Central memory CD4-positive, alpha-beta T cell (primary cell): ENCODE measurements at regions not wholly inside any gene's neighbourhood (a gene's known extent, or its start where the extent isn't known, plus 50 kb on each side); places are given as distances from the start of the nearest gene placed in this dataset.
"Not testable (repeated sequence)": the region's sequence is repeated elsewhere in the genome, so short reads cannot be mapped to it uniquely, and the experiment has no call there.

ENCODE experiments used
- DNase-seq: peaks from one replicate; pipeline ENCODE4 v3.0.0; 2022

- not testable (repeated sequence) for DNase-seq
These were observed 96.2 kb downstream of the BDH1 start for GRCh38 chr3:197459571-197459970.

DNA sequence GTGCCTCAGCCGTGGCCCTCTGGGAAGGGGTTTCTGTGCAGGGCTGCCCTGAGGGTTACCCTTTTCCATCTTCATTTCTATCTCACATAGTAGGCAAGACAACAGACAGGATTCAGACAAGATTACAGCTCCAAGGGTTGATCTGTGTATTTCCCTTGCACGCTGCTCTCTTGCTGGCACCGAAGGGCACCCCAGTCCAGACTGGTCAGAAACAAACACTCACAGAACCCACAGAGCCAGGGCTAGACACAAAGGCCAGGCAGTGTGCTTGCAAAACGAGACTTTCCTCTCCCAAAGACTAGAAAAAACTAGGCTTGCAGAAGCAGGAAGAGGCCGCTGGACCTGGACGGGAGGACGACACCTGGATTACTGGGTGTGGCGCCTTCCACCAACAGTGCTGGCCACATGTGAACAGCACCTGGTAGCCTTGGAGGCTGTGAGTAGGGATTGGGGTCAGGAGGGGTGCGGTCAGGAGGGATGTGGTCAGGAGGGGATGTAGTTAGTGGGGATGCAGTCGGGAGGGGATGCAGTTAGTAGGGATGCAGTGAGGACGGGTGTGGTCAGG lies 96.8 kb downstream of the BDH1 start:
- DNase-seq = no peak

GRCh38 chr3:197458179-197458707 lies 97.5 kb downstream of the BDH1 start:
- no peak for DNase-seq

GRCh38 chr3:197456261-197457091 lies 99.3 kb downstream of the BDH1 start:
- peak; percentile 18 for DNase-seq

DNA sequence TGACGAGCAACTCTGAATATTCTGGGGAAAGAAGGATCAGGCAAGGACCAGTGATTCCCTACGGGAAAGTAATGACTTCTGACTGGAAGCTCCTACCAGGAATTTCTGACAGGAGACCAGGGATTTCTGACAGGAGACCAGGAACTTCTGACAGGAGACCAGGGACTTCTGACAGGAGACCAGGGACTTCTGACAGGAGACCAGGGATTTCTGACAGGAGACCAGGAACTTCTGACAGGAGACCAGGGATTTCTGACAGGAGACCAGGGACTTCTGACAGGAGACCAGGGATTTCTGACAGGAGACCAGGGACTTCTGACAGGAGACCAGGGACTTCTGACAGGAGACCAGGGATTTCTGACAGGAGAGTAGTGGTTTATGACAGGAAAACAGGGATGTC lies 100.9 kb downstream of the BDH1 start:
- DNase-seq = not testable (repeated sequence)

GRCh38 chr3:197454014-197454413 lies 101.8 kb downstream of the BDH1 start:
- no peak for DNase-seq

DNA sequence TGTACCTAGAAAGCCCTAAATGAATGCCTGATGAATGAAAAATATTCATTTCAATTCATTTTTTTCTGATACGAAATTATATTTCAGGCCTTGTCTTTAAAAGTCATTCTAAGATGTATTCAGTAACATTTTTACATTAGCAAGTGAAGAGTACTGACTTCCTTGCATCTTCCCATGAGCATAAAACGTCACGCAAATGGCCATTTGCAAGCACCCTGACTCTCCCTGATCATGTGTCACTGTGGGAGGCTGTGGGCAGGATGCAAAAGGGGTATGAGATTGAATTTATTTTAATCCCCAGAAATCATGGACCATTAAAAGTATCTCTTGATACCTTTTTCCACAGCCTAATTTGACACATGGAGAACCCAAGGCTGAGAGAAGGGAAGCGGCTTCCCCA lies 105.0 kb downstream of the BDH1 start:
- DNase-seq = no peak

GRCh38 chr3:197450308-197450707 lies 105.5 kb downstream of the BDH1 start:
- DNase-seq = no peak

DNA sequence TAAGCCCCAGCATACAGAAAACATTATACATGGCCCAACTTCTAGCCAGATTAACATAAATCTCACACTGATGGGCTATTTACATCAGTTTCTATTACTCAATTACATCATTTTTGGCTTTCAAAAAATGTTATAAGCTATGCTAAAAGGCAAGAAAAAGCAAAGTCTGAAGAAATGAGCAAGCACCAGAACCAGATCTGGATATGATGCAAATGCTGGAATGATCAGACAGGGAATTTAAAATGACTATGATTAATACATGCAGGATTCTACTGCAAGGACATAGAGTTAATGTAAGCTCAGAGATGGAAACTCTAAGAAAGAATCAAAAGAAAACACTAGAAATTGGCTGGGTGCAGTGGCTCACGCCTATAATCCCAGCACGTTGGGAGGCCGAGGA lies 106.6 kb downstream of the BDH1 start:
- DNase-seq = not testable (repeated sequence)

DNA sequence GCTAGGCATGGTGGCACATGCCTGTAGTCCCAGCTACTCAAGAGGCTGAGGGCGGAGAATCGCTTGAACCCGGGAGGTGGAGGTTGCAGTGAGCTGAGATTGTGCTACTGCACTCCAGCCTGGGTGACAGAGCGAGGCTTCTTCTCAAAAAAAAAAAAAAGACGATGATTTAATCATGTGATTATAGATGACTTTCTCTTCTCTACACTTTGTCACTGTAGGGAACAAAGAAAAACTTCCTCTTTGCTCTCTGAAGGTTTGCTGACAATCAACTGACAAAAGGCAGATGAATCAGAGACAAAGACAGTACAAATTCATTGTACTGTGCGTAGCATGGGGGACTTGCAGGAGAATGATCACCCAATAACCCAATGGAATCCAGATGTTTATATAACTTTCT lies 108.0 kb downstream of the BDH1 start:
- DNase-seq = not testable (repeated sequence)

GRCh38 chr3:197447057-197447456 lies 108.7 kb downstream of the BDH1 start:
- no peak for DNase-seq

GRCh38 chr3:197446700-197447056 lies 109.1 kb downstream of the BDH1 start:
- DNase-seq = no peak

GRCh38 chr3:197445896-197446699 lies 109.7 kb downstream of the BDH1 start:
- DNase-seq = no peak

- DNase-seq = no peak
These were observed 110.9 kb downstream of the BDH1 start for GRCh38 chr3:197444793-197445379.

- no peak for DNase-seq
These were observed 112.3 kb downstream of the BDH1 start for GRCh38 chr3:197443506-197443905.

- DNase-seq = no peak
These were observed 115.0 kb downstream of the BDH1 start for GRCh38 chr3:197440717-197441303.

GRCh38 chr3:197438906-197439305 lies 116.9 kb downstream of the BDH1 start:
- DNase-seq = no peak

- no peak for DNase-seq
These were observed 120.3 kb downstream of the BDH1 start for GRCh38 chr3:197435426-197435825.

DNA sequence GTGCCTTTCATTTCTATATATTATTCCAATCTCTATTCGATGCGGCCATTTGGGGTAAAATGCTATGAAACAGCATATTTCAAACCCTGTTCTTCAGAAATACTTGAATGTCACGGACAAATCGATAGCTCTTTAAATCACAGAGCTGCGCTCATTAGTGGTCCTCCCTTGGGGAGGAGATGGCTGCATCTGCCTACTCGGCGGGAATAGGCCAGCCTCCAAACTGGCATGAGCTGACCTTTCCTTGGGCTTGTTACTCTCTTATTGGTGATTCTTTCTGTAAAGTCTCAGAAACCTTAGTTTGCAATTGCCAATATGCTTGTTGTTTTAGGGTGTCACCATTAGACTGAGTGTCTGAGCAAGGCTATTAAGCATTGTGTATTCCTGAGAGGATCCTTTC lies 120.9 kb downstream of the BDH1 start:
- no peak for DNase-seq

DNA sequence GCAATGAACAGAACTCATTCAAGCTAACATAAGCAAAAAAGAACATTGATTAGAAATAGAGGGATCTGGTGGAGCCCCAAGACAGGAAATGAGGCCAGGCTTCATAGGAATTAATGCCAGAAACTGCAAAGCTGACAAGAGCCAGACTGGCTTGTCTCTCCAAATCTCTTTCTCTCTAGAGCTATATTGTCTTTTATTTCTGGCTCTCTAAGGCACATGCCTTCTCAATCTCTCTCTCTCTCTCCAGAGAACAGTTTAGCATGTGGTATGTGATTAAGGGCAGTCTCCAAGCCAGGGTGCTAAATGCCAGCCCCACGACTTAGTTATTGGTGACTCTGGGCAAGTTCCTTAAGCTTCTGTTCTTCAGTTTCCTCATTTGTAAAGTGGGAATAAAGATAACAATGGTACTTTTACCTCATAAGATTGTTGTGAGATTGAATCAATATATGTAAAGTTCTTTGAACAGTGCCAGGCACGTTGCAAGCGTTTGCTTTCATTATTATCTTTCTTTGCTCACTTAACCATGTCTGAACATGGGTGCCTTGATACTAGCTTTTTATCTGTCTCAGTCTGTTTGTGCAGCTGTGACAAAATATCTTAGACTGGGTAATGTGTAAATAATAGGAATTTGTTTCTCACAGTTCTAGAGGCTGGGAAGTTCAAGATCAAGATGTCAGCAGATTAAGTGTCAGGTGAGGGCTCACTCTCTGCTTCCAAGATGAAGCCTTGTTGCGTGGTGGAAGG lies 123.2 kb downstream of the BDH1 start:
- no peak for DNase-seq

GRCh38 chr3:197431346-197431910 lies 124.3 kb downstream of the BDH1 start:
- no peak for DNase-seq

DNA sequence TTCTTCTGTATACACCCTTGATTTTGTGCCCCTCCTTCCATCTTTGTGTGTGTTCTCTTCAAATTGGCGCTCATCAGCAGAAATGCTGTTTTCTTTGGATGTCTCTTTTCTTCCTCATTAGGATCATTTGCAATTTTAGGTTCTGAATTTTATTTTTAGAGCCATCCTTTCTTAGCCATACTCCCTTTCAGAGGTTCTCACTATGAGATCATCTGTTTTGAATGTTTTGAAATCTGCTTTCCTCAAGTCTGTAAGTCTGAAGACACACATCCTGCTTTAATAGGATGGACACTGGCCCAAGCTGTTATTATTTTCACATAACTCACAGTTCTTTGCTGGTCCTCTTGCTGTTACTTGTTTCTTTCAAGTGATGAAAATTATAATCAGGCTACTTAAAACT lies 124.8 kb downstream of the BDH1 start:
- DNase-seq = no peak
